ENCODE measurements at regions not wholly inside any gene's neighbourhood (a gene's known extent, or its start where the extent isn't known, plus 50 kb on each side); places are given as distances from the start of the nearest gene placed in this dataset.

DNA sequence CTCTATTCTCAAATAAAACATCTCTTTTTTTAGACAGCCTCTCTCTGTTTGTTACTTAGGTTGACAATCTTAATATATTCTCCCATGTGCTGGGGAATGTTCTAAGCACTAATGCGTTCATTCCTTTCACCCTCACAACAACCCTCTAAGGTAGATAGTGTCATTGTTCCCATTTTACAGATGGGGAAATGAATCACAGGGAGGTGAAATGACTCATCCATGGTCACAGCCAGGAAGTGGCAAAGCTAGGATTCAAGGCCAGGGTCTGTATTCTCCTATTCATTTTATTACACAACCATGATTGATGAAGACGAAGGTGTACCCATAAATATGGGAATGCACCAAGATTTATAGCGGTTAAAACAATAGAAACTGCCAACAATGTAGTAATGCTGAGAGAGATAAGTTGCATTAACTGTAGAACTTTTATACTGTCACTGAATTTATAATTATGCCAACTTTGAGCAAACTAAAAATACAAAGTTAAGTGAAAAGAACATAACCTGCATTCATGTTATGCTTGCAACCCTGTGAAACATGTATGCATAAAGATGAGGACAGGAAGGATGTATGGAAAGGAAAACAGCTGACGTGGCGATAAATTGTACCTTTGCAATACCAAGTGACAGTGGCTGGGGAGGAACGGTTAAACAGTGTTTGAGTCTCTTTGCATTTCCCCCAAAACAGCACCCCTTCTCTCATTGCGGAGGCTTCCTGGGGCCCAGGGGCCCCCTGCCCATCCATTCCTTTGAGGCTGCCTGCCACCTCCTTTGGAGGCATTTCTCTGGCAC, 257.7 kb upstream of the AGAP1 start:
- Histone ChIP-seq H3K4me3 (no peak overlapping the region), H3K9me3 (no peaks in the 10 kb centered on the region), H3K4me2 (no peak overlapping the region), H3K27ac (no peak overlapping the region), H3K4me1 (peaks cover 3% of the 10 kb centered on the region; the same call in 1 of the 3 replicates)
- ChIA-PET POLR2A (no interaction called here), CTCF (no interaction called here)
- no peak for DNase-seq (ENCODE audit: low read depth in 1 of 2, low spot score in 1 of 2)
- 64% methylated on average over 7 of the region's 7 CpGs for WGBS (ENCODE audit: missing lambda C conversion rate)
- TF ChIP-seq JUNB (IDR thresholded peaks at IDR 0.05) (no peak), MAFK (IDR thresholded peaks at IDR 0.05; ENCODE audit: partially characterized antibody) (peak; percentile 96), FOSL2 (IDR thresholded peaks at IDR 0.05) (no peak), FOSL2 (CRISPR knock-in tag; IDR thresholded peaks at IDR 0.05) (peak; percentile 56; the same call in 1 of the 2 replicates), CBX2 (IDR thresholded peaks at IDR 0.05; ENCODE audit: borderline replicate concordance, low read depth) (no peak)
- no peak for FAIRE-seq
- ATAC-seq, result no peak

DNA sequence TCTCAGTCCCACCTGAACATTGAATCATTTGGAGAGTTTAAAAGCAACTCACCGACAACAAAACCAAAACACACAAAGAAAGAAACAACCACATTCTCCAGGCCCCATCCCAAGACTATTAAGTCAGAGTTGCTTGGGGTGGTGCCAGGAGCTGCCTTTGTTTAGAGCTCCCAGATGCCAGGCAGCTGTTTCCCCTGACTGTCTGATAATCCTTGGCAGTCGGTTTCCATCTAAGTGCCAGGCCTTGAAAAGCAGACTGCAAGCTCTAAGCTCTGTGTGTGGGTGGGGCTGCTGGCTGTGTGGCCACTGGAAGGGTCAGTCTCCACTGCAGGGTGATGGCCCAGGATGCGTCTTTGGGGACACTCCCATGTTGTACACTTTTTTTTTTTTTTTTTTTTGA, 255.3 kb upstream of the AGAP1 start:
- Histone ChIP-seq H3K4me2 (no peak overlapping the region), H3K9me3 (no peaks in the 10 kb centered on the region), H3K27ac (no peak overlapping the region), H3K4me3 (no peak overlapping the region), H3K4me1 (no peaks in the 10 kb centered on the region; the same call in 2 of the 3 replicates)
- 39% methylated on average over 3 of the region's 3 CpGs for WGBS (ENCODE audit: missing lambda C conversion rate)
- no peak for TF ChIP-seq ZC3H11A (IDR thresholded peaks at IDR 0.05)
- no peak for TF ChIP-seq ESRRA (IDR thresholded peaks at IDR 0.05; ENCODE audit: borderline replicate concordance, low read length)
- TF ChIP-seq SREBF2 (IDR thresholded peaks at IDR 0.05), result no peak
- TF ChIP-seq NPAS2 (CRISPR knock-in tag; IDR thresholded peaks at IDR 0.05; ENCODE audit: borderline replicate concordance), result no peak
- no peak for TF ChIP-seq CHD4 (IDR thresholded peaks at IDR 0.05; ENCODE audit: borderline replicate concordance)
- TF ChIP-seq EP300 (IDR thresholded peaks at IDR 0.05), result no peak
- TF ChIP-seq KDM5A (IDR thresholded peaks at IDR 0.05), result no peak
- TF ChIP-seq ZSCAN20 (CRISPR knock-in tag; IDR thresholded peaks at IDR 0.05), result no peak
- no peak for TF ChIP-seq CEBPB (IDR thresholded peaks at IDR 0.05)
- no peak for TF ChIP-seq JUNB (IDR thresholded peaks at IDR 0.05)
- no peak for TF ChIP-seq FOSB (CRISPR knock-in tag; IDR thresholded peaks at IDR 0.05)
- no peak for TF ChIP-seq RCOR1 (IDR thresholded peaks at IDR 0.05; ENCODE audit: low read depth, low read length)
- ChIA-PET POLR2A (no interaction called here), CTCF (interaction anchor here (0.6 kb wide), 1 partner anchor 13 kb away, joined by 3 read pairs; no protein-coding TSS in a partner anchor)
- no peak for FAIRE-seq
- DNase-seq (ENCODE audit: low read depth in 1 of 2, low spot score in 1 of 2), result peak in 1 of 2 experiments; percentile 12
- ATAC-seq, result no peak

DNA sequence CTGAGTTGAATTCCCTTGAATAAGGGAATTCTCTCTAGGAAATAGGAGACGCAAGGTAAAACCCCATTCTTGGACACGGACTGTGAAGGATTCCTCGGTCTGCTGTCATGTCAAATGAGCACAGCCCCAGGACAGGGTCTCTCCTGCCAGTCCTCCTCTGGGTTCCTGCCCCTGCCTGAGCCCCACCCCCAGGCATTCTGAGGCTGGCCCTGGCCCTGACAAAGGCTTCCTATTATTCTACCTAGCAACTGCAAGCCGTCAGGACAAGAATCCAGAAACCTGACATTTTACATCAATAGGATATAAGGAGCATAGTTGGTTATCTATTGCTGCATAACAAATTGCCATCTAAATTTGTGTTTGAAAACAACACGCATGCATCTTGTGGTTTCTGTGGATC, 253.3 kb upstream of the AGAP1 start:
- ChIA-PET POLR2A (no interaction called here), CTCF (no interaction called here)
- WGBS (ENCODE audit: missing lambda C conversion rate), result 68% methylated on average over 5 of the region's 5 CpGs
- TF ChIP-seq POLR2A (IDR thresholded peaks at IDR 0.05; ENCODE audit: low read length) (no peak), MAZ (IDR thresholded peaks at IDR 0.05; ENCODE audit: borderline replicate concordance, low read depth, low read length) (no peak), MAFK (IDR thresholded peaks at IDR 0.05; ENCODE audit: partially characterized antibody) (no peak), MYC (IDR thresholded peaks at IDR 0.05; ENCODE audit: borderline replicate concordance, low read length) (no peak), CHD4 (IDR thresholded peaks at IDR 0.05; ENCODE audit: borderline replicate concordance) (no peak), RARB (CRISPR knock-in tag; IDR thresholded peaks at IDR 0.05) (no peak), FOXS1 (CRISPR knock-in tag; IDR thresholded peaks at IDR 0.05) (no peak), TP53 (CRISPR knock-in tag; IDR thresholded peaks at IDR 0.05) (no peak), ZNF302 (CRISPR knock-in tag; IDR thresholded peaks at IDR 0.05) (no peak)
- TF ChIP-seq, protein P1, sequence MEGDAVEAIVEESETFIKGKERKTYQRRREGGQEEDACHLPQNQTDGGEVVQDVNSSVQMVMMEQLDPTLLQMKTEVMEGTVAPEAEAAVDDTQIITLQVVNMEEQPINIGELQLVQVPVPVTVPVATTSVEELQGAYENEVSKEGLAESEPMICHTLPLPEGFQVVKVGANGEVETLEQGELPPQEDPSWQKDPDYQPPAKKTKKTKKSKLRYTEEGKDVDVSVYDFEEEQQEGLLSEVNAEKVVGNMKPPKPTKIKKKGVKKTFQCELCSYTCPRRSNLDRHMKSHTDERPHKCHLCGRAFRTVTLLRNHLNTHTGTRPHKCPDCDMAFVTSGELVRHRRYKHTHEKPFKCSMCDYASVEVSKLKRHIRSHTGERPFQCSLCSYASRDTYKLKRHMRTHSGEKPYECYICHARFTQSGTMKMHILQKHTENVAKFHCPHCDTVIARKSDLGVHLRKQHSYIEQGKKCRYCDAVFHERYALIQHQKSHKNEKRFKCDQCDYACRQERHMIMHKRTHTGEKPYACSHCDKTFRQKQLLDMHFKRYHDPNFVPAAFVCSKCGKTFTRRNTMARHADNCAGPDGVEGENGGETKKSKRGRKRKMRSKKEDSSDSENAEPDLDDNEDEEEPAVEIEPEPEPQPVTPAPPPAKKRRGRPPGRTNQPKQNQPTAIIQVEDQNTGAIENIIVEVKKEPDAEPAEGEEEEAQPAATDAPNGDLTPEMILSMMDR (IDR thresholded peaks at IDR 0.05), result no peak
- TF ChIP-seq, protein P2, sequence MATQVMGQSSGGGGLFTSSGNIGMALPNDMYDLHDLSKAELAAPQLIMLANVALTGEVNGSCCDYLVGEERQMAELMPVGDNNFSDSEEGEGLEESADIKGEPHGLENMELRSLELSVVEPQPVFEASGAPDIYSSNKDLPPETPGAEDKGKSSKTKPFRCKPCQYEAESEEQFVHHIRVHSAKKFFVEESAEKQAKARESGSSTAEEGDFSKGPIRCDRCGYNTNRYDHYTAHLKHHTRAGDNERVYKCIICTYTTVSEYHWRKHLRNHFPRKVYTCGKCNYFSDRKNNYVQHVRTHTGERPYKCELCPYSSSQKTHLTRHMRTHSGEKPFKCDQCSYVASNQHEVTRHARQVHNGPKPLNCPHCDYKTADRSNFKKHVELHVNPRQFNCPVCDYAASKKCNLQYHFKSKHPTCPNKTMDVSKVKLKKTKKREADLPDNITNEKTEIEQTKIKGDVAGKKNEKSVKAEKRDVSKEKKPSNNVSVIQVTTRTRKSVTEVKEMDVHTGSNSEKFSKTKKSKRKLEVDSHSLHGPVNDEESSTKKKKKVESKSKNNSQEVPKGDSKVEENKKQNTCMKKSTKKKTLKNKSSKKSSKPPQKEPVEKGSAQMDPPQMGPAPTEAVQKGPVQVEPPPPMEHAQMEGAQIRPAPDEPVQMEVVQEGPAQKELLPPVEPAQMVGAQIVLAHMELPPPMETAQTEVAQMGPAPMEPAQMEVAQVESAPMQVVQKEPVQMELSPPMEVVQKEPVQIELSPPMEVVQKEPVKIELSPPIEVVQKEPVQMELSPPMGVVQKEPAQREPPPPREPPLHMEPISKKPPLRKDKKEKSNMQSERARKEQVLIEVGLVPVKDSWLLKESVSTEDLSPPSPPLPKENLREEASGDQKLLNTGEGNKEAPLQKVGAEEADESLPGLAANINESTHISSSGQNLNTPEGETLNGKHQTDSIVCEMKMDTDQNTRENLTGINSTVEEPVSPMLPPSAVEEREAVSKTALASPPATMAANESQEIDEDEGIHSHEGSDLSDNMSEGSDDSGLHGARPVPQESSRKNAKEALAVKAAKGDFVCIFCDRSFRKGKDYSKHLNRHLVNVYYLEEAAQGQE (IDR thresholded peaks at IDR 0.05), result no peak
- no peaks in the 10 kb centered on the region for H3K9me3 ChIP-seq
- H3K27ac ChIP-seq, result no peak overlapping the region
- ATAC-seq (no peak), DNase-seq (ENCODE audit: low read depth in 1 of 2, low spot score in 1 of 2) (no peak), FAIRE-seq (no peak)
- no peaks in the 10 kb centered on the region; the same call in 2 of the 3 replicates for H3K4me1 ChIP-seq
- H3K4me3 ChIP-seq, result no peak overlapping the region
- H3K4me2 ChIP-seq, result no peak overlapping the region
